ENCODE measurements at regions not wholly inside any gene's neighbourhood (a gene's known extent, or its start where the extent isn't known, plus 50 kb on each side); places are given as distances from the start of the nearest gene placed in this dataset.
"Not testable (repeated sequence)": the region's sequence is repeated elsewhere in the genome, so short reads cannot be mapped to it uniquely, and the experiment has no call there.

DNA sequence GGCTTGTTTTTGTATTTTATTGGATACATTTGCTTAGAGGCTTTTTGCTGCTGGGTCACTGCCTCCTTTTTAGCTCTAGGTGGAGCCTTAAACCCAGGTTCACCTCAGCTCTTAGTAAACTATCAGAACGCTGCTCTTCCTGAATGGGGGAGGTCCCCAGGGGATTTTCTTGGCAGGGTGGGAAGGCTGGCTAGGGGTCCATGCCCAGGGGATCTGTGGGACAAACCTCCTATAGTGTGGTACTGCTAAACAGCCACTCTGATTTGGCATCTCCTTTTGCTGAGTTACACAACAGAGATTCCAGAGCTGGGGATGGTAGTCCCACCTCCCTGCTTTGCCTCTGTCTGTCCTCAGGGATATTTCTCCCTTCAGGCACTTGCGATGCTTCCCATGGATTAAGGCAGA lies 204.9 kb downstream of the ZIC5 start:
- DNase-seq: no peak

GRCh38 chr13:99765869-99766268 lies 205.7 kb downstream of the ZIC5 start:
- DNase-seq: no peak

DNA sequence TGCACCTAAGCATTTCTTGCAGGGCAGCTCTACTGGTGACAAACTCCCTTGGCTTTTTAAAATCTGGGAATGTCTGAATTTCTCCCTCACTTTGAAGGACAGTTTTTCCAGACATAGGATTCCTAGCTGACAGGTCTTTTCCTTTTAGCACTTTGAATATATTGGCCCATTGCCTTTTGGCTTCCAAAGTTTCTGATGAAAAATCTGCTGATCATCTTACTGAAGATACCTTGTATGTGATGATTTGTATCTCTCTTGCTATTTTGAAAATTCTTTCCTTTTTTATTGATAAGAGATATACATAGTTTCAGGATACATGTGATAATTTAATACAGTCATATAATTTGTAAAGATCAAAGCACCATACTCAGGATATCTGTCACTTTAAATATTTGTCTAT lies 211.1 kb downstream of the ZIC5 start:
- no peak for DNase-seq

- DNase-seq: no peak
Observed at GRCh38 chr13:99759163-99759552, 212.4 kb downstream of the ZIC5 start.

- no peak for DNase-seq
Observed at GRCh38 chr13:99758460-99759162, 213.0 kb downstream of the ZIC5 start.

GRCh38 chr13:99757756-99758459 lies 213.7 kb downstream of the ZIC5 start:
- no peak for DNase-seq

GRCh38 chr13:99756281-99756680 lies 215.3 kb downstream of the ZIC5 start:
- no peak for DNase-seq

- DNase-seq: not testable (repeated sequence)
Observed at GRCh38 chr13:99754750-99755149, 216.8 kb downstream of the ZIC5 start.

DNA sequence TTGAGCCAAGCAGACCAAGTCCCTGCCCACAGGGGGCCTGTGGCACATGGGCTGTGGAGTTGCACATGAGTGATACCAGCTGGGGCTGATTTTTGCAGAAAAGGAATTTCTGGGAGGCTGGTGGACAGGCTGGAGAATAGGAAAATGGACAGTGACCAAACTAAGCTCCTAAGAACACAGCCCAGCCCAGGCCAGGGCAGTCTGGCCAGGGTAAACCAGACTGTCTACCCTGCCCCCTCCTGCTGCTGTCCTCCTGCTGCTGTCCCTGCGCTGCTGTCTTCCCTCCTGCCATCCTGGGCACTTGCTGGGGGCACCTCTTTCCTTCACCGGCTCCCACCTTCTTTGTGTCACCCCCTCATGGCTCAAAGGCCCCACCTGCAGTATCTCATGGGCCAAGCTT lies 219.2 kb downstream of the ZIC5 start:
- DNase-seq: no peak

GRCh38 chr13:99751517-99752199 lies 219.9 kb downstream of the ZIC5 start:
- no peak for DNase-seq

- DNase-seq: no peak
Observed at GRCh38 chr13:99750951-99751350, 220.6 kb downstream of the ZIC5 start.

DNA sequence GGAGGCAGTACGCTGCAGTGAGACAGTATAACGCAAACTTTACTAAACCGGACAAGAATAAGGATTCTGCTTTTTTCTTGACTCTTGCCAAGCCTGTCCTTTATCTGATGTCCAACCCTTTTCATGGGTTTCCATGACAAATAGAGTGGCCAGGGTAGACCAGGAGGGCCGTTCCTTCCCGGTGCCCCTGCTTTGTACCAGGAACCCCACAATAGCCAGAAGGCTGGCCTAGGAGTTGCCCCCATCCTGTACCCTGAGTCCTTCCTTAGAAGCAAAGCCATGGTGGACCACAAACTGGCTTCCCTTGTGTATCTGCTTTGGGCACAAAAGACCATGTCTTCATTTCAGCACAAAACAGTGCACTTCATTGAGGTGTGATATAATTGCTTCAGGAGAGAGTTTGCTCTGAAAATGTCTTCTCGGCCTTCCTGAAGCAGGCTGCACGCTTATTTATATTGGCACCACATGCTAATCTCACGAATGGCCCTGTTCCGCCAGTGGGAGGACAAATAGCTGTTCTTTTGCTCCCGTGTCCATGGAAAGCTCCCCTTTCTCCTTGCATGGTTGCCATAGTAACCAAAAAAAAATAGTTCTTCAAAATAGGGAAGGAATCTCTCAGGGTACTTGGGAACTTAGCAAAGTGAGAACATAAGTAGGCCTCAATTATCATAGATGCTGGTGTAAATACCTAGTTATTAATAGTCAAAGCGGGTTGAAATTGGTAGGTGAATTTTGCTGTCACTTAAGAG lies 222.1 kb downstream of the ZIC5 start:
- no peak for DNase-seq

GRCh38 chr13:99747403-99747710 lies 224.2 kb downstream of the ZIC5 start:
- no peak for DNase-seq

DNA sequence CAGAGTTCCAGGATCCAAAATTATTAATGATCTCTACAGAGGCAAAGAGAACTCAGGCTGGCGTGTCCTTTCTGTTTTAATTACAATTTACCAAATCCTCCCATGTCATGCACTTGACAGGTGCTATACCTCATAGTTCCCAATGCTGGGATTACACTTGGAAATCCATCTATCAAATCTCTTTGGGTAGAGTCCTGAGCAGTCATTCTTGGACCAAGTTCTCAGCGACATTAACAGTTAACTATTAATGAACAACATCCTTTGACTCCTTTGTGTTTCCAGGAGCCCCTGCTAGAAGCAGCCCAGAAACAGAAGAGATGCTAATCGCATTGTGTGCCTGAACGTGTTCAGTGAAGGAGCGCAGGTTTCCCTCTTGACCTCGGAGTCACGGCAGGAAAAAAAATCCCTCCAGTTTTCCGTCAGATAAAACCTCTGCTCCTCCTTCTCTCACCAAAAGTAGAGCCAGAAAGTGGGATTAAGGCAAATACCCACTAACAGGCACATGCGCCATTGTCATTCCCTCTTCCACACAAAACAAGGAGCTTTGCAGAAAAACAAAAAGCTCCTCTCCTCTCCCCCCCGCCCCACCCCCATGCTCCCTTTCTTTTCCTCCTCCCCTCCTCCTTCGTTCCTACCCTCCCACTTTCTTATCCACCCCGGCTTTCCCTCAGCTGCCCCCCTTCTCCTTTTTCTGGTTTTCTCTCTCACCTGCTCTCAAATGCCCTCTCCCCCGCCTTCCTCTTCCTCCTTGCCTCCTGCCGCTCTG lies 224.7 kb downstream of the ZIC5 start:
- no peak for DNase-seq

GRCh38 chr13:99743094-99743493 lies 228.5 kb downstream of the ZIC5 start:
- DNase-seq: no peak

DNA sequence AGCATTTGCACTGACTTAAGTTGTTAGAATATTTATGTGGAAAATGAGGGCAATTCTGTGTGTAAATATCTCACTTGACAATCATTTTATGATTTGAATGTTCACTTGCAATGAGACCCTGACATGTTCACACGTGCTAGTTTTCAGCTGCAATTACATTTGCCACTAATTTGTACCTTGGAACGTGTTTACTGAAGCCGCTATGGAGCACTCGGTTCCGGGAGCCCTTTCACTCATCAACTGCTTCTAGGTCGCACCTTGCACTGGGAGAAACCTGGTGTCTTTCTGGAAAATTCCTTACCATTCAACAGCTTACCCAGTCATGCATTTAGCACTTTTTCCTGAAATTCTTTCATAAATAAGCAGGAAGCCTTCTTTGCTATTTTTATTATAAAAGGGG lies 229.6 kb downstream of the ZIC5 start:
- no peak for DNase-seq

DNA sequence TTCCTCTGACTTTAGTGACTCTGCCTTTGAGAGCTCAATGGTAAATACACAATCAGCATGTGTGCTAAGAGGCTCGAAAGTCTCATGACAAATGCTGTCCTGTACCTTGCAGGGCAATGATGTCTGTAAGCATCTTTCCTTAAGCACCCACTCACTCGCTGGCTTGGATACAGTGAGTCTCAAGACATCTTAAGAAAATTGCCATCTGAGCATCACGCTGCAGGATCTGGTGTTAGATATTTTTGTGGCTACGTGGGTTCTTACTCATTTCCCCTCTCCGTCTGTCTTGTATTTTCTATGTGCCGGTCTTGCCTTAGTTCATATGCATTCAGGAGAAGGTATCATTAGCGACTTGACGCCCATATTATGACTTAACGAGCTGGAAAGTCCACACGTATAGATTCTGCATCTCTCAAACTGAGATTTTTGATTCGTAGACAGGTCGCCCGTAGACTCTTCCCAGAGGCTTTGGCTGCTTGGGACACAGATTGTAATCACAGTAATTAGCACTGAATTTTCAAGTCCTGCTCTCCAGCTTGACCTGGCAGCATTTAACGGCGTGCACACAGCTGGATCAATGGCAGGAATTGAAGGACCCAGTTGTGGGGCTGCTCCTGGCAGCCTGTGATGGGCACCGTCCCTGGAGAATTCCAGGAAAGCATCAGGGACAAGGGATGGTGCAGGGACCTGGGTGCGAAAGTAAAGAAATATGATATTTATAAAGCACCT lies 231.2 kb downstream of the ZIC5 start:
- no peak for DNase-seq

DNA sequence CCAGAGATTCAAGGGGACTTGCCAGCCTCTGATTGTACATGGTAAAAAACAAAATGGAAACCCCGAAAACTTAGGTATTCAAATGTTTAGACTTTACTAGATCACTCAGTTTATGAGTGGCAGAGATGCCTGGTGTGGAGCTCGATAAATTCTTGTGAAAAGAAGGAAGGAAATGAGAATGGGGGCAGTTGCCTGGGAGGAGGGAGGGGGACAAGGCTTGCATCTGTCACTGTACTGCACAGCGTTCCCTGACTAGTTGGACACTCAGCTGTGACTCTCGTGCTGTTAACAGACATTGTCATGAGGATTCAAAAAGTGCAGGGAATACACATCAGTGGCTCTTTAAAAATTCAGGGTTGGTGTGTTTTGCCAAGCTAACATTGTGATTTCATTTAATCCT lies 232.9 kb downstream of the ZIC5 start:
- DNase-seq: no peak

- no peak for DNase-seq
Observed at GRCh38 chr13:99737481-99738245, 233.9 kb downstream of the ZIC5 start.

GRCh38 chr13:99736541-99736940 lies 235.0 kb downstream of the ZIC5 start:
- DNase-seq: no peak

DNA sequence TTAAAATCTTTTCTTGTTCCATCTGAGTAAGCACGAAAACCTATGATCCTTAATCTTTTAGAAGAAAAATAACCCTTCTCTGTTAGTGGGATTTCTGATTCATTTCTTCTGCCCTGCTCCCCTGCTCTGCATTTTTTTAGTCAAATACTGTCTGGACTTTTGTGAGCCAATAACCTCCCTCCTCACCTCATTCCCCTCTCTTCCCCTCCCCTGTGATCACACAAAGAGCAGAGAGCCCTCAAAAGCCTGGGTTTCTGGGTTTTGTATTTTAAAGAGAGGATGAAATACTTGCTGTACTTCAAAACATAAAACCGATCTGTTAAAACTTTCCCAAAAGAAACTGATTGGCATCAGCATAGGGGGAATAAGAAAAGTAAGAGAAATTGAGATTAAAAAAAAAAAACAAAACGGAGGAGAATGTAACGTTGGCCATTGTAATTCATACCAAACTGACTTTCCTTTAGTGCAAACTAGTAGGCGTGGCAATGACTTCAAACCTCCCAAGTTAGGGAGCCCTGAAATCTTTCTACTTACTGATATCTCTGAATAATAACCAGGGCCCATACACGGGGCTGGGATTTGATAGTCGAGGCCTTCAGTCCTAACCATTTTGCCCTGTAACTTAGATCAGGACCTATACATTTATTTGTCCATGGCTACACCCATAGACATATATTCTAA lies 232.9 kb downstream of the TM9SF2 start:
- no peak for DNase-seq

All from stimulated activated CD4-positive, alpha-beta T cell treated with anti-CD3 and anti-CD28 coated beads, Interleukin-2, amount 100 ng/mL, for 24 hours (primary cell).